SU-DHL-6 (cell line): ENCODE measurements at regions not wholly inside any gene's neighbourhood (a gene's known extent, or its start where the extent isn't known, plus 50 kb on each side); places are given as distances from the start of the nearest gene placed in this dataset.

Experiments
- H2AFZ ChIP-seq: fragments of 200-600 bp; sonication (generic); 2 replicates; pipeline ENCODE4 v1.6.1; 2014; ENCODE audit warnings: low read depth, mild to moderate bottlenecking, moderate library complexity, mixed read lengths, antibody characterized with exemption, low read length; ENCODE audit not compliant: severe bottlenecking
- H3F3A ChIP-seq: fragments of 200-600 bp; shearing (Covaris generic); 2 replicates; pipeline ENCODE4 v1.6.0; 2016; ENCODE audit warnings: antibody characterized with exemption, mild to moderate bottlenecking; ENCODE audit not compliant: insufficient read depth
- H3K27ac ChIP-seq: fragments of 200-600 bp; sonication (generic); 2 replicates; pipeline ENCODE4 v1.5.1; 2016; ENCODE audit warnings: low read depth, mild to moderate bottlenecking, low read length, moderate library complexity, mixed read lengths
- H3K27me3 ChIP-seq: fragments of 200-600 bp; sonication (generic), shearing (Covaris generic); 2 replicates; pipeline ENCODE4 v1.6.0; 2014; ENCODE audit warnings: mild to moderate bottlenecking, low read length
- H3K36me3 ChIP-seq: fragments of 200-600 bp; sonication (generic); 2 replicates; pipeline ENCODE4 v1.6.1; 2014; ENCODE audit warnings: mild to moderate bottlenecking, low read length, mixed read lengths
- H3K4me2 ChIP-seq: fragments of 300-600, 200-600 bp; shearing (Covaris generic), sonication (generic); 2 replicates; pipeline ENCODE4 v1.6.0; 2014; ENCODE audit warnings: low read length, low read depth, mild to moderate bottlenecking; ENCODE audit not compliant: poor library complexity, severe bottlenecking
- H3K4me3 ChIP-seq: fragments of 200-600 bp; sonication (generic); 2 replicates; pipeline ENCODE4 v1.5.1; 2014; ENCODE audit warnings: antibody characterized with exemption, low read length, mild to moderate bottlenecking, mixed read lengths; ENCODE audit not compliant: insufficient read depth, poor library complexity, severe bottlenecking
- H3K79me2 ChIP-seq: fragments of 200-600 bp; sonication (generic); 2 replicates; pipeline ENCODE4 v1.6.1; 2014; ENCODE audit warnings: mild to moderate bottlenecking, low read length, moderate library complexity; ENCODE audit not compliant: insufficient read depth
- H3K9ac ChIP-seq: fragments of 200-600 bp; sonication (generic); 2 replicates; pipeline ENCODE4 v1.7.0; 2014; ENCODE audit warnings: mild to moderate bottlenecking, low read length
- H3K9me2 ChIP-seq: fragments of 200-600 bp; sonication (generic); replicated peaks from 2 replicates; pipeline ENCODE4 v1.6.1; 2014; ENCODE audit warnings: low read length; ENCODE audit not compliant: insufficient read depth
- H3K9me3 ChIP-seq: fragments of 200-600 bp; sonication (generic); 2 replicates; pipeline ENCODE4 v1.6.1; 2014; ENCODE audit warnings: low read length, mixed read lengths; ENCODE audit not compliant: insufficient read depth
- H4K20me1 ChIP-seq: fragments of 200-600 bp; sonication (generic); 2 replicates; pipeline ENCODE4 v1.6.1; 2014; ENCODE audit warnings: low read depth, mild to moderate bottlenecking, antibody characterized with exemption, low read length, moderate library complexity, mixed read lengths
- CTCF ChIP-seq: fragments of 200-600 bp; sonication (generic); IDR thresholded peaks from one replicate; pipeline ENCODE4 v1.5.1; 2017; ENCODE audit warnings: antibody characterized with exemption, mild to moderate bottlenecking, low read length, moderate library complexity; ENCODE audit not compliant: insufficient read depth, poor library complexity, severe bottlenecking
- EZH2phosphoT487 ChIP-seq: fragments of 200-600 bp; sonication (generic), shearing (Covaris generic); conservative IDR thresholded peaks from 2 replicates; pipeline ENCODE4 v1.6.1; 2018; ENCODE audit warnings: mild to moderate bottlenecking, antibody characterized with exemption, low read length, moderate library complexity, mixed read lengths

DNA sequence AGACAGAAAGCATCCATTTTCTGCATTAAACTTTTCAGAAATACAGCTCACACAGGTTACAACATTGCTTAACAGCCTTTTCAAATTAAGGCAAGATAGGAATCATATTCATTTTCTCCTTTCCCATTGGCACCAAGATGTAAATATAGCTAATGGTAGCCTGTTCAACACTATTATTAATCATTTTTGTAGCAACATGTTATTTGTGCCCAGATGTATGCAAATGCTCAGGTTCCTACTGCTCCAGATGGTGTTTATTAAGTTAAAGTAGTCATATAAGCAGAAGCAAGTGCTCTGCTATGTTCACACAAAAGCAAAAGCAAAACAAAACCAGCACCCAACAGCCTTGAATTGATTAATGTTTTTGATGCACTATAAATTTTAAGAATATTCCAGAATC is 1110.6 kb downstream of the SLC6A15 start:
- no peak overlapping the region for H3K4me3 ChIP-seq

DNA sequence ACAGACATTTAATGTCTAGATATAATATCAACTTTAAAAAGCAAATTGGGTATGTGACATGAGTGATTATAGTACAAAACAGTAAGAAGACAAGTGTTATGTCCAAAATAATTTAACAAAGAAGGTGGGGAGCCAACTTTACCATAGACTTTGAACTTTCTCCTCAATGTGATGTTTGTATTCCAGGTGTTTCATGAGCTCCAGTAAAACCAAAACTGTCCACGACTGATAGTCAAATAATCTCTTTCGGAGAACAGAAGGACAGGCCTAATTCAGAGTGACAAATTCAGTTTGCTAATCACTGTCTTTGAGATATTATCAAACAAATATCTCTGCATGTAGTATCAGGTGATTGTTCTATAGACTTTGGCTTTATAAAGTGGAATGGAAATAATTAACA is 1112.6 kb downstream of the SLC6A15 start:
- H3K36me3 ChIP-seq: no peaks in the 10 kb centered on the region
- TF ChIP-seq CTCF: no peak
- TF ChIP-seq EZH2phosphoT487: no peak
- no peaks in the 10 kb centered on the region for H3K9me3 ChIP-seq

More for the DNA sequence above, 1110.6 kb downstream of the SLC6A15 start:
- no peaks in the 10 kb centered on the region for H3K27me3 ChIP-seq
- peak overlapping the region; percentile 42 for H3K4me2 ChIP-seq
- no peaks in the 10 kb centered on the region for H4K20me1 ChIP-seq
- H3K36me3 ChIP-seq: no peaks in the 10 kb centered on the region
- H3K9ac ChIP-seq: no peak overlapping the region
- no peaks in the 10 kb centered on the region for H3K79me2 ChIP-seq
- no peaks in the 10 kb centered on the region for H3K9me3 ChIP-seq
- peak overlapping the region; percentile 28 for H2AFZ ChIP-seq
- H3K27ac ChIP-seq: no peak overlapping the region
- TF ChIP-seq CTCF (no peak), EZH2phosphoT487 (no peak)
- no peaks in the 10 kb centered on the region for H3K9me2 ChIP-seq
- no peaks in the 10 kb centered on the region for H3F3A ChIP-seq

DNA sequence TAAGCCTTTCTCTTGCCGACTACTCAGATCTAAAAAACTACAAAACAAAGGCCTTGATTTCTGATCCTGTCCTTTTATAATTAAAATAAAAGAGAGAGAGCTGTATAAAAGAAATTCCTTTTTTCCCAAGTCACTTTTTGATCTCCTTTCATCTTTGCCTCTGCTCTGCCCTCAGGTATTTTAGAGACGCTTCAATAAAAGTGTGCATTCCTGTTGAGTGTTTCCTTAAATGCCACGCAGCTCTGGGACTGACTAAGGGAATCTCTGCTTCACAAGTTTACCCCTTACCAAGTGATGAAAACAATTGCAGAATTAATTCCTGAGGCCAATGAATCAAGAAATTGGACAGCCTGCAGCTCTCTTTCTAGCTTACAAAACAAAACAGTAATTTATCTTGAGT is 1109.8 kb downstream of the TMTC2 start:
- Histone ChIP-seq H2AFZ (no peak overlapping the region), H3K4me3 (no peak overlapping the region), H3K27me3 (no peaks in the 10 kb centered on the region), H4K20me1 (no peaks in the 10 kb centered on the region), H3F3A (no peaks in the 10 kb centered on the region), H3K36me3 (no peaks in the 10 kb centered on the region), H3K27ac (no peak overlapping the region), H3K4me2 (no peak overlapping the region), H3K9me3 (no peaks in the 10 kb centered on the region), H3K79me2 (no peaks in the 10 kb centered on the region), H3K9me2 (no peaks in the 10 kb centered on the region), H3K9ac (no peak overlapping the region)
- TF ChIP-seq CTCF: no peak
- TF ChIP-seq EZH2phosphoT487: no peak

More for the DNA sequence above, 1112.6 kb downstream of the SLC6A15 start:
- Histone ChIP-seq H3K9me2 (no peaks in the 10 kb centered on the region), H3K27ac (no peak overlapping the region), H3K27me3 (no peaks in the 10 kb centered on the region), H3F3A (no peaks in the 10 kb centered on the region), H3K4me2 (no peak overlapping the region), H3K79me2 (no peaks in the 10 kb centered on the region), H3K4me3 (no peak overlapping the region), H3K9ac (no peak overlapping the region), H4K20me1 (no peaks in the 10 kb centered on the region), H2AFZ (peak overlapping the region; percentile 93)

DNA sequence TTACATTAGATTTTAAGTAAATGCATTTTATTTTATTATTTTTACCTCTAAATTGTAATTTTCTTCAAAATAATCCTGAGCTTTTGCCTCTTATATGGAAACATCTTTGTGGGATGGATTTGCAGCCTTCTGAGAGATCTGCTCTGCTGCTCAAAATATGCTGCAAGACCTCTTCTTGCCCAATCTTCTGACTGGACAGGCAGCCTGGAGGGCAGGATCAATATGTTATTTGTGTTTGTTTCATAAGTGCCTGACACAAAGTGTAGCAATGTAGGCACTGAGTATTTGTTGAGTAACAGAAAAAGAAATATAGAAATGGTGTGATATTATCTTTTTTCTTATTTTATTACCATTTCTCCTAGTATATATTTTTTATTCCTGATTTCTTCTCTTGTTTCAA is 1106.9 kb downstream of the TMTC2 start:
- Histone ChIP-seq H3K79me2 (no peaks in the 10 kb centered on the region), H3K27me3 (no peaks in the 10 kb centered on the region), H2AFZ (no peak overlapping the region), H3K9me3 (no peaks in the 10 kb centered on the region), H4K20me1 (no peaks in the 10 kb centered on the region), H3K9ac (no peak overlapping the region), H3F3A (no peaks in the 10 kb centered on the region), H3K4me3 (no peak overlapping the region), H3K36me3 (no peaks in the 10 kb centered on the region), H3K27ac (no peak overlapping the region), H3K4me2 (no peak overlapping the region), H3K9me2 (no peaks in the 10 kb centered on the region)
- TF ChIP-seq EZH2phosphoT487 (no peak), CTCF (no peak)
